ENCODE measurements at regions not wholly inside any gene's neighbourhood (a gene's known extent, or its start where the extent isn't known, plus 50 kb on each side); places are given as distances from the start of the nearest gene placed in this dataset.
"Not testable (repeated sequence)": the region's sequence is repeated elsewhere in the genome, so short reads cannot be mapped to it uniquely, and the experiment has no call there.

- no peak for DNase-seq
Observed at GRCh38 chr6:81623106-81623759, 129.2 kb downstream of the TENT5A start.

- no peak for DNase-seq
Observed at GRCh38 chr6:81621816-81622395, 130.6 kb downstream of the TENT5A start.

GRCh38 chr6:81614292-81614691 lies 138.2 kb downstream of the TENT5A start:
- DNase-seq, result peak; percentile 44

GRCh38 chr6:81613606-81614005 lies 138.9 kb downstream of the TENT5A start:
- DNase-seq, result no peak

GRCh38 chr6:81612136-81612535 lies 140.3 kb downstream of the TENT5A start:
- DNase-seq, result no peak

GRCh38 chr6:81609736-81610135 lies 142.7 kb downstream of the TENT5A start:
- DNase-seq, result no peak

- no peak for DNase-seq
Observed at GRCh38 chr6:81608776-81609175, 143.7 kb downstream of the TENT5A start.

- no peak for DNase-seq
Observed at GRCh38 chr6:81606965-81607381, 145.5 kb downstream of the TENT5A start.

GRCh38 chr6:81605526-81605925 lies 147.0 kb downstream of the TENT5A start:
- DNase-seq, result no peak

GRCh38 chr6:81601918-81602317 lies 150.6 kb downstream of the TENT5A start:
- DNase-seq, result no peak

GRCh38 chr6:81600488-81600887 lies 152.0 kb downstream of the TENT5A start:
- DNase-seq, result not testable (repeated sequence)

GRCh38 chr6:81594501-81594900 lies 158.0 kb downstream of the TENT5A start:
- no peak for DNase-seq

GRCh38 chr6:81590314-81590691 lies 162.2 kb downstream of the TENT5A start:
- DNase-seq, result no peak

- DNase-seq, result no peak
Observed at GRCh38 chr6:81589465-81590313, 162.8 kb downstream of the TENT5A start.

- not testable (repeated sequence) for DNase-seq
Observed at GRCh38 chr6:81585686-81586085, 166.8 kb downstream of the TENT5A start.

- DNase-seq, result not testable (repeated sequence)
Observed at GRCh38 chr6:81584156-81584555, 168.3 kb downstream of the TENT5A start.

GRCh38 chr6:81575442-81575841 lies 177.0 kb downstream of the TENT5A start:
- no peak for DNase-seq

- DNase-seq, result no peak
Observed at GRCh38 chr6:81572020-81572419, 180.5 kb downstream of the TENT5A start.

- no peak for DNase-seq
Observed at GRCh38 chr6:81570681-81571080, 181.8 kb downstream of the TENT5A start.

- DNase-seq, result no peak
Observed at GRCh38 chr6:81568973-81569372, 183.5 kb downstream of the TENT5A start.

GRCh38 chr6:81565071-81565470 lies 187.4 kb downstream of the TENT5A start:
- DNase-seq, result no peak

GRCh38 chr6:81564470-81565068 lies 187.9 kb downstream of the TENT5A start:
- no peak for DNase-seq

- DNase-seq, result no peak
Observed at GRCh38 chr6:81562169-81562568, 190.3 kb downstream of the TENT5A start.

- no peak for DNase-seq
Observed at GRCh38 chr6:81561731-81562130, 190.8 kb downstream of the TENT5A start.

Measured in NCI-H345 (cell line).